ENCODE measurements at regions not wholly inside any gene's neighbourhood (a gene's known extent, or its start where the extent isn't known, plus 50 kb on each side); places are given as distances from the start of the nearest gene placed in this dataset.

DNA sequence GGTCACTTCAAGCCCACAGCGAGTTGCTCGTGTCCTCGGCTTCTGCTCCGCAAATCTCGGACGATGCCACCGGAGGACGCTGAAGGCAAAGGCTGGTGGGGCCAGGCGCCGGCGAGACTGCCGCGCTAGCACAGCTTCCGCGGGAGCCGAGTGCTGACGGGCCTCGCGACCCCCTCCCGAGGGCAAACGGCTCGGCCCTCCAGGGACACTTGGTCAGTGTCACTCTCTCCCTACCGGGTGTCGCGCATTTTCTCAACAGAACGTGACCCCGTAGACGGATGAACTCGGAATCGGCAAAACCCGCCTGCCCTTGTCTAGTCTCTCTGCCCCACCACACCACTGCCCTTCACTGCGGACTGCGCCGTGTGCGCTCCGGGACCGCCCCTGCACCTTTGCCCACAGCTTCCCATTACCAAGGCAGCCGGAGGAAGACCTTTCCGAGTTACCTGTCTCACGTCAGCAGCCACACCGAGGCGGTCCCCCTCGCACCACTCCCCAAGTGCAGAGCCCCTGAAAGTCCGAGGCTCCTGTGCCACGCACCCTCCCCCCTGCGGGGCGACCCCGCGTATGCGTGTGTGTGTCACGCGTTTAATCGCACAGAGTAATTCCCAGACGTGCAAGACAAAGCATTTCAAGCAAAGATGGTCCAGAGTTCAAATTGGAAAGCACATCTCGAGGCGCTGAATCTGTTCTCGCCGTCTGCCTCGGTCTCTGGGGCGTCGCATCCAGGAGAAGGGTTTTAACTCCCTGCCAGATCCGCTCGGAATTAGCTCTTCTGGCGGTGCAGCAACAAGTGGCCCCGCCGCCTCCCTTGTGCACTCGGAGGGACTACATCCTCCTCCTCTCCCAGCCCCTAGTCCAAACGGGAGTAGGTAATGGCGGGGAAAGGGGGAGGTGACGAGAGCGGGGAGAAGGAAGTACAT lies 245.0 kb upstream of the TOPAZ1 start:
- TF ChIP-seq POLR2AphosphoS5 (IDR thresholded peaks at IDR 0.05; ENCODE audit: low read depth, low read length) (no peak), CTCF (IDR thresholded peaks at IDR 0.05) (peak; percentile 54), TCF7L2 (IDR thresholded peaks at IDR 0.05; ENCODE audit: low read depth, low read length) (no peak), SIN3A (IDR thresholded peaks at IDR 0.05; ENCODE audit: borderline replicate concordance, insufficient read depth, low read depth, low read length) (no peak)
- TF ChIP-seq, protein P1, sequence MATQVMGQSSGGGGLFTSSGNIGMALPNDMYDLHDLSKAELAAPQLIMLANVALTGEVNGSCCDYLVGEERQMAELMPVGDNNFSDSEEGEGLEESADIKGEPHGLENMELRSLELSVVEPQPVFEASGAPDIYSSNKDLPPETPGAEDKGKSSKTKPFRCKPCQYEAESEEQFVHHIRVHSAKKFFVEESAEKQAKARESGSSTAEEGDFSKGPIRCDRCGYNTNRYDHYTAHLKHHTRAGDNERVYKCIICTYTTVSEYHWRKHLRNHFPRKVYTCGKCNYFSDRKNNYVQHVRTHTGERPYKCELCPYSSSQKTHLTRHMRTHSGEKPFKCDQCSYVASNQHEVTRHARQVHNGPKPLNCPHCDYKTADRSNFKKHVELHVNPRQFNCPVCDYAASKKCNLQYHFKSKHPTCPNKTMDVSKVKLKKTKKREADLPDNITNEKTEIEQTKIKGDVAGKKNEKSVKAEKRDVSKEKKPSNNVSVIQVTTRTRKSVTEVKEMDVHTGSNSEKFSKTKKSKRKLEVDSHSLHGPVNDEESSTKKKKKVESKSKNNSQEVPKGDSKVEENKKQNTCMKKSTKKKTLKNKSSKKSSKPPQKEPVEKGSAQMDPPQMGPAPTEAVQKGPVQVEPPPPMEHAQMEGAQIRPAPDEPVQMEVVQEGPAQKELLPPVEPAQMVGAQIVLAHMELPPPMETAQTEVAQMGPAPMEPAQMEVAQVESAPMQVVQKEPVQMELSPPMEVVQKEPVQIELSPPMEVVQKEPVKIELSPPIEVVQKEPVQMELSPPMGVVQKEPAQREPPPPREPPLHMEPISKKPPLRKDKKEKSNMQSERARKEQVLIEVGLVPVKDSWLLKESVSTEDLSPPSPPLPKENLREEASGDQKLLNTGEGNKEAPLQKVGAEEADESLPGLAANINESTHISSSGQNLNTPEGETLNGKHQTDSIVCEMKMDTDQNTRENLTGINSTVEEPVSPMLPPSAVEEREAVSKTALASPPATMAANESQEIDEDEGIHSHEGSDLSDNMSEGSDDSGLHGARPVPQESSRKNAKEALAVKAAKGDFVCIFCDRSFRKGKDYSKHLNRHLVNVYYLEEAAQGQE (IDR thresholded peaks at IDR 0.05; ENCODE audit: insufficient read depth in 1 of 2, low read depth in 2 of 2, low read length in 1 of 2): no peak

Measured in Panc1 (cell line).